Mucosa of descending colon (tissue), 3 donors: ENCODE measurements at regions not wholly inside any gene's neighbourhood (a gene's known extent, or its start where the extent isn't known, plus 50 kb on each side); places are given as distances from the start of the nearest gene placed in this dataset.

Experiments
- ATAC-seq: fragments of 200-7000 bp; cut with Tn5 transposase; one replicate; pipeline ENCODE4 v1.9.1; 2020; ENCODE audit warnings: mild to moderate bottlenecking, moderate library complexity
- DNase-seq, 3 donors: peaks; one replicate each; pipeline ENCODE4 v3.0.0-alpha.2; 2020
- H3K36me3 ChIP-seq: fragments of 200-600 bp; one replicate; pipeline ENCODE4 v1.8.0; 2021; ENCODE audit warnings: low read depth, mild to moderate bottlenecking
- H3K4me1 ChIP-seq: fragments of 200-600 bp; one replicate; pipeline ENCODE4 v1.8.0; 2021; ENCODE audit warnings: low read depth, mild to moderate bottlenecking
- H3K4me3 ChIP-seq: fragments of 200-600 bp; one replicate; pipeline ENCODE4 v1.8.0; 2021; ENCODE audit warnings: mild to moderate bottlenecking
- H3K9me3 ChIP-seq: fragments of 200-600 bp; one replicate; pipeline ENCODE4 v1.8.0; 2021; ENCODE audit warnings: mild to moderate bottlenecking
- CTCF ChIP-seq: fragments of 200-600 bp; IDR thresholded peaks from one replicate; pipeline ENCODE4 v1.8.0; 2022; ENCODE audit warnings: antibody characterized with exemption, mild to moderate bottlenecking
- intact Hi-C, 2 donors: fragments of 100-400 bp; cut with DNase I in 1 of 2; cut with micrococcal nuclease in 1 of 2; formaldehyde crosslinking; loops; one replicate each; pipeline versions ENCODE4 v1.11.0 to v1.11.1; 2022; cut with DNase I, micrococcal nuclease
- donor health status: DM: no; HTN: no; CAD: no; lungs with moderate emphysema.
- donor health status: DM: no; HTN: no; CAD: no.
- donor health status: DM: no; HTN: yes; CAD: no.

DNA sequence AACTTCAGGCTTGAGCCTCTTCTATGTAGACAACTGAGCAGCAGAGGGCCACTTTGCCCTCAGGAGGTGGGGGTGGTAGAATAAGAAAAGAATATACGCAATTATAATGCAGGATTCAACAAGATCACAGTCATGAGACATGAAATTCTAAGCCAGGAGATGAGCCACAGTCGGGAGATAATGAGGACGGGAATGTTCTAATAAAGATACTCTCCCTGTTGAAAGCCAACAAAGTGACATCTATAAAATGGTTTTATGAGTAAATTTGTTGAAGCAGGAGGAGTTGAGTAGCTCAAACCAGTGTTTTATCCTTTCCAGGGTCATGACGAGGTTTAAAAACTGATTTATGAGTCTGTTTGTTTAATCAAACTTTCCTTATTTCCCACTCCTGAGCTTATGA is 152.0 kb upstream of the SERP2 start:
- peaks cover 20% of the 10 kb centered on the region for H3K4me1 ChIP-seq
- ATAC-seq (no peak), DNase-seq (no peak)
- intact Hi-C loops: no loop called here
- H3K4me3 ChIP-seq: no peak overlapping the region
- TF ChIP-seq CTCF: no peak
- no peaks in the 10 kb centered on the region for H3K36me3 ChIP-seq
- no peaks in the 10 kb centered on the region for H3K9me3 ChIP-seq

- peaks cover 4% of the 10 kb centered on the region for H3K4me1 ChIP-seq
- no peak overlapping the region for H3K4me3 ChIP-seq
- no peak for DNase-seq
- intact Hi-C loops: no loop called here
- no peaks in the 10 kb centered on the region for H3K9me3 ChIP-seq
- no peak for ATAC-seq
- H3K36me3 ChIP-seq: no peaks in the 10 kb centered on the region
- no peak for TF ChIP-seq CTCF
Measured at GRCh38 chr13:44223770-44224444, 149.7 kb upstream of the SERP2 start.

DNA sequence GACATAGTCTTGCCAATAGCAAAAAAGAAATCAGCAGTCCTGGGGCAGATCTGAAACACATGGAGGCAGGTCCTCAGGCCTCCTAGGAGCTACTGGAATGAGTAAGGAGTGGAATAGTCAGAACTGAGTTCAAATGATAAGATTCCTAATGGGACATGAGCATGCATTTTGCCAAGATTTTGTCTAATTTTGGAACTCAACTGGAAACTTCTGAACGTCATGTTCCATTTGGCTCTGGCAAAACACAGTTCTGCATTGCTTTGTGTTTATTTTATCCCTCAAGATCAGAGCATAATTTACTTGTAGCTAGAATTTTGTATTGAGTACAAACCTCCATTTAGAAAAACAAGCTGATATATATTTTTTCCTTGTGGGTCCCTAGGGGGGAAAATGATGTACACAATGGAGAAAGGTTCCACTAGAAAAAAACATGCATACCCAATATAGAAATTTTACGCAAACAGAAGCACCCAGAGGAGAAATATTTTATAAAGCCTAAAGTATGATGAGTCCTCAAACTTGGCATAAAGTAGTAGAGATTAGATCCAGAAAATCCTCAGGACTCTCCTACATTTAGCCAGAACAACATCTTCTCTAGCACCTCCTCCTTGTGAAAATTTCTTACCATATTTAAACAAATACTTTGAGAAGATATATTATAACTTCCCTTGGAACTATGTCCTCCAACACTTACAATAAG is 149.0 kb upstream of the SERP2 start:
- no peak for DNase-seq
- no peaks in the 10 kb centered on the region for H3K36me3 ChIP-seq
- ATAC-seq: peak; percentile 18
- intact Hi-C loops: no loop called here
- H3K4me3 ChIP-seq: no peak overlapping the region
- H3K4me1 ChIP-seq: no peaks in the 10 kb centered on the region
- H3K9me3 ChIP-seq: no peaks in the 10 kb centered on the region
- TF ChIP-seq CTCF: no peak

DNA sequence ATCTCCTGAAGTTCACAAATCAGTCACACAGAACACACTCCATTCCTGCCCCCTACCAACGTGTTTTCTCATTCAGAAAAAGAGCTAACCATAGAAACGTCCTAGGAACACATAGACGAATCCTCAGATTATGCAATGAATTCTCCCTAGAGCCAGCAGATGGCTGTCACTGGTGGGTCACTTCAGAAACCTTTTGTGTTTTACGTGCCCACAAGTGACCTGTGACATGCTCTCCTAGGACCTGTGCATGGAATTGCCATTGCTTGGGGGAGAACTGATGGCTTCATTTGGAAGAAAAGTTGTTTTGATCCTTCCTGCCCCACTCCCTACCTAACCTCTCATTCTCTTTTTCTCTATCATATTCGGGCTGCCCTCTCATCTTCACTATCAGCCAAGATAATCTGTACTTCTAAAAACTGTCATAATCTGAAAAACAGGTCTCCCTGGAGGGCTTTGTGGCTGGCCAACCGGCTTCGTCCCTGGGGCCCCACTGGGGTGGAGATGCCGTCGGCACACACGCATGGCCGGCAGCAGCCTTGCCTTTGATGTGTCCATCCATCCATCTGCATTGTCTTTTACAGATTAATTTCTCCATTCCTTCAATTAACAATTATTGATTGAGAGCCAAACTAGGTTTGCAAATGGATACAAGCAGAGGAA is 144.1 kb upstream of the SERP2 start:
- no peaks in the 10 kb centered on the region for H3K36me3 ChIP-seq
- intact Hi-C loops: no loop called here
- no peak for TF ChIP-seq CTCF
- DNase-seq (no peak), ATAC-seq (no peak)
- H3K9me3 ChIP-seq: no peaks in the 10 kb centered on the region
- no peak overlapping the region for H3K4me3 ChIP-seq
- H3K4me1 ChIP-seq: peaks cover 8% of the 10 kb centered on the region

DNA sequence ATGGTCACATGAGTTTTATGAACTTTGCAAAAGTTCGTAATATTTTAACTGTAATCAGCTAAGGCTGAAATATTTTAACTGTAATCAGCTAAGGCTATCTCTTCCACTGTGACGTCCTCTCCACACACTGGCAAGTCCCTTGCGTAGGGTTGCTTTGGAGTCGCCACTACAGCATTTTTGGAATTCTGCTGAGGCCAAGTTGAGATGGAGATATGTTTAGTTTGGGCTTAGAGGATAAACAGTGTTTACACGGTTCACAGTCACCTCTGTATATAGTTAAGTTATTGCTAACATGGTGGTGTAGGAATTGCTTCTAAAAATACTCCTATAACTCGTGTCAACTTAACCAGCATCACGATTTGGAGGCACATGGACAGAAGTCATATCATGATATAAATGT is 143.6 kb upstream of the SERP2 start:
- Histone ChIP-seq H3K4me1 (peaks cover 8% of the 10 kb centered on the region), H3K9me3 (no peaks in the 10 kb centered on the region), H3K36me3 (no peaks in the 10 kb centered on the region), H3K4me3 (no peak overlapping the region)
- DNase-seq (no peak), ATAC-seq (no peak)
- intact Hi-C loops: no loop called here
- no peak for TF ChIP-seq CTCF
